Right ventricle myocardium superior (tissue), 1 donor: ENCODE measurements at regions not wholly inside any gene's neighbourhood (a gene's known extent, or its start where the extent isn't known, plus 50 kb on each side); places are given as distances from the start of the nearest gene placed in this dataset.

ENCODE experiments used
- ATAC-seq: fragments of 200-7000 bp; cut with Tn5 transposase; one replicate; pipeline ENCODE4 v1.9.1; 2020; ENCODE audit warnings: mild to moderate bottlenecking; ENCODE audit not compliant: poor library complexity
- DNase-seq: peaks from one replicate; pipeline ENCODE4 v3.0.0-alpha.2; 2020
- intact Hi-C: fragments of 100-400 bp; cut with DNase I; formaldehyde crosslinking; loops from one replicate; pipeline ENCODE4 v1.11.2; 2022
- donor health status: DM: no; HTN: yes; CAD: no; lungs with severe emphysema.

- intact Hi-C loops: no loop called here
- ATAC-seq (no peak), DNase-seq (no peak)
These were observed 622.3 kb upstream of the CADM1 start for GRCh38 chr11:116126562-116126961.

- DNase-seq: no peak
- no peak for ATAC-seq
- intact Hi-C loops: no loop called here
These were observed 620.9 kb upstream of the CADM1 start for GRCh38 chr11:116124922-116125714.

GRCh38 chr11:116123739-116124138 is 619.5 kb upstream of the CADM1 start:
- DNase-seq (no peak), ATAC-seq (no peak)
- intact Hi-C loops: no loop called here

- DNase-seq: no peak
- intact Hi-C loops: no loop called here
- ATAC-seq: no peak
These were observed 618.7 kb upstream of the CADM1 start for GRCh38 chr11:116122697-116123472.

GRCh38 chr11:116119158-116119557 is 614.9 kb upstream of the CADM1 start:
- DNase-seq (no peak), ATAC-seq (no peak)
- intact Hi-C loops: no loop called here

- ATAC-seq (no peak), DNase-seq (no peak)
- intact Hi-C loops: no loop called here
These were observed 613.9 kb upstream of the CADM1 start for GRCh38 chr11:116118138-116118470.

GRCh38 chr11:116117331-116118137 is 613.3 kb upstream of the CADM1 start:
- DNase-seq: no peak

GRCh38 chr11:116115801-116116200 is 611.6 kb upstream of the CADM1 start:
- intact Hi-C loops: no loop called here
- ATAC-seq: no peak

More at GRCh38 chr11:116117331-116118137, 613.3 kb upstream of the CADM1 start:
- ATAC-seq: no peak
- intact Hi-C loops: no loop called here

GRCh38 chr11:116114198-116114651 is 610.0 kb upstream of the CADM1 start:
- ATAC-seq (no peak), DNase-seq (no peak)
- intact Hi-C loops: no loop called here

More at GRCh38 chr11:116115801-116116200, 611.6 kb upstream of the CADM1 start:
- no peak for DNase-seq

GRCh38 chr11:116112087-116112935 is 608.1 kb upstream of the CADM1 start:
- intact Hi-C loops: no loop called here

GRCh38 chr11:116111546-116111945 is 607.3 kb upstream of the CADM1 start:
- ATAC-seq (no peak), DNase-seq (no peak)
- intact Hi-C loops: no loop called here

More at GRCh38 chr11:116112087-116112935, 608.1 kb upstream of the CADM1 start:
- ATAC-seq: no peak
- DNase-seq: no peak

- DNase-seq (no peak), ATAC-seq (peak; percentile 10)
- intact Hi-C loops: no loop called here
These were observed 606.6 kb upstream of the CADM1 start for GRCh38 chr11:116110802-116111201.

- ATAC-seq (peak; percentile 57), DNase-seq (no peak)
- intact Hi-C loops: no loop called here
These were observed 606.1 kb upstream of the CADM1 start for GRCh38 chr11:116110356-116110755.

- no peak for ATAC-seq
- no peak for DNase-seq
- intact Hi-C loops: no loop called here
These were observed 605.0 kb upstream of the CADM1 start for GRCh38 chr11:116109228-116109627.

- DNase-seq (no peak), ATAC-seq (no peak)
These were observed 603.9 kb upstream of the CADM1 start for GRCh38 chr11:116108161-116108560.

GRCh38 chr11:116107229-116107628 is 603.0 kb upstream of the CADM1 start:
- DNase-seq: no peak
- intact Hi-C loops: no loop called here
- no peak for ATAC-seq

More at GRCh38 chr11:116108161-116108560, 603.9 kb upstream of the CADM1 start:
- intact Hi-C loops: no loop called here

GRCh38 chr11:116104498-116105174 is 600.4 kb upstream of the CADM1 start:
- ATAC-seq: no peak
- DNase-seq: no peak
- intact Hi-C loops: no loop called here

GRCh38 chr11:116101902-116102301 is 597.7 kb upstream of the CADM1 start:
- DNase-seq (no peak), ATAC-seq (no peak)
- intact Hi-C loops: no loop called here
